ENCODE measurements at regions not wholly inside any gene's neighbourhood (a gene's known extent, or its start where the extent isn't known, plus 50 kb on each side); places are given as distances from the start of the nearest gene placed in this dataset.
"Not testable (repeated sequence)": the region's sequence is repeated elsewhere in the genome, so short reads cannot be mapped to it uniquely, and the experiment has no call there.

GRCh38 chr18:76720683-76721082, 101.7 kb upstream of the ZNF236 start:
- no peak for DNase-seq

GRCh38 chr18:76715012-76715610, 107.2 kb upstream of the ZNF236 start:
- no peak for DNase-seq

GRCh38 chr18:76713432-76713831, 108.9 kb upstream of the ZNF236 start:
- DNase-seq, result no peak

DNA sequence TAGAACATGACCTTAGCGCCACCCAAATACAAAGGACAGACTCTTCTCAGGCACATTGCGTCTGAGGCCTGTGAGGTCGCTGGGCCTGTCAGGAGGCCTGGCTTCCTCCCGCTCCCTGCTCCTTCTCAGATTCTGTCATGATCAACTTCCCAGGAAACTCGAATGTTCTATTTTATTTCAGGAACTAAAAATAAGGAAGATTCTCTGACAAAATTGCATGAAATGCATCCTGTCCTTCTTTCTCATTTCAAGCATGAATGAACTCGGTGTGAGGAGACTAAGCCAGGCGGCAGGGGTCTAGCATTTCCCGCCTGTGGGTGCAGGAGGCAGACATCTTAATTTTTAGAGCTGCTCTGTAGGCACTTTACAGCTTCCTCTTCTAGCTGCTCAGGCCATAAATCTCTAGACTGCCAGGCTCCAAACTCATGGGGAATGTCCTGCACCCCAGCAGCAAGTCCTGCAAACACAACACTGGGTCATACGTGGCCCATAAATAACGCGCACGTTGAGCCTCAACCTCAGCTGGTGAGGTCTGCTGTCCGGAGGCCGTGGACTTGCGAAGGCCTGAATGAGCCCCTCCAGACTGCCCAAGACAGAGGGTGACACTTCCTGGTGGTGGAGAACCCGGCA, 109.7 kb upstream of the ZNF236 start:
- DNase-seq, result no peak

GRCh38 chr18:76710646-76711520, 111.5 kb upstream of the ZNF236 start:
- DNase-seq, result no peak

DNA sequence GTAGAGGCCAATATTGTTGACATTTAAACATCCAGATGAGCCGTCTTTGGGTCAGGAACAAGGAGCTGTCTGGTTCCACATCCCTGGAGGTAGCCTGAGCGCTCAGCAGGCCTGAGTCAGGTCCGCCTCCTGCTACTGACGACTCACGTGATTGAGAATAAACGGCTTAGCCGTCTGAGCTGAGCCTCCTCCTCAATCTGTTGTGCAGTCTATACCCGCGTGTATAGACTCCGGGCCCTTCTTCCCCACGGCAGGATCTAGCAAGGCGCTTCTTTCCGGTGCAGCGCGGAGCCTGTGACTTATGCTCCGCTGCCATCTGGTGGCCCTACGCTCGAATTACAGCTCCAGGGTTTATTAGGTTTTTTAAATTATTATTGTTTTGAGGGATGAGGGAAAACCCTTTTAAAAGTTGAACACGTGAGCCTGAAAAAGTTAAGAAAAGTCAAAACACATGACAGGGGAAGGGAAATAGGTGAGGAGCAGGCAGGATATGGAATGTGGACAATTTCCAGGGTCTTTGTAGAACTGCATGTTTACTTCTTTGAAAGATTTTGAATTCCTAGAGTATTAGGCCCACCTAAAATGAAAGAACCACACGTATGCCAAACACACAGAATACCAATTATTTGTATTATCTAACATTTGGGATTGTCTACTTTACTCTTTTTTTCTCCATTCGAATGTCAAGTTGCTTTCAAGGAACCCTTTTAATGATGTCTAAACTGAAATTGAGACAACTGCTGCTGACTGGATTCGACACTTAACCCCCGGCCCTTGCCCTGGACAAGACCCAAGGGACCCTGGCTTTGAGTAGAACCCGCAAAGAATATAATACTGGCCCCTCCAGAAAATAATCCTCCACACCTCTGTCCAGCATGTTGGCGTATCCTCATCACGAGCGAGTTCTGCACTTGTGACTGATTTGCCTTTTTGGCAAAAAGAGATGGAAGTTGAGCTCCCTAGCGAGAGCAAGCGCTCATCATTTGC, 112.4 kb upstream of the ZNF236 start:
- peak; percentile 35 for DNase-seq

DNA sequence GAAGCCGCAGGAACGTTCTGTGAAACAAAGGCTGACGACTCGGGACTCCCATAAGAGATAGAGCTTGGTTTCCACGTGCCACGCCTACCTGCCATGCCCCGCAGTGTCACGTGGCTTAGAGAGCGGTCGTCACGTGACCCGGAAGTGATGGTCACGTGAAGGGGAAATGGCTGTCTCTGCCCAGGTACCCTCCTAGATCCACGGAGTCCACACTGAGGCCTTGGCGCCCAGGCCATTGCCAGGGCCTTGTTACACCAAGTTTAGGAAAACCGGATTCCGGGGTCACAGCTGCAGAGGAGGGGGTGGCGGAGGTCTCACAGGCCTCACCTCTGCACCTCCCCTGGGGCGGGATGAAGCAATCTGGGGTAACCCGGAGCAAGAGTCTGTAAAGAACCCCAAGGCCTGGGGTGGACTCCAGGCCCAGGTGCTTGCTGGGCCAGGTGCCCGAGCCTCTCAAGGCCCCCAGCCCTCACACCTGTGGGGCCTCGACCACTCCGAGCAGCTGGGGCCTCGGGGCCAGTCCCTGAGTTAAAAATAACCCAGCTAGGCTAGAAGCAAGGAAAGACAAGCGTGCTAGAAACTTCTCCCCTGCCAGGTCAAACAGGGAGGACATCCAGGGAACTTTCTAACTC, 113.5 kb upstream of the ZNF236 start:
- DNase-seq, result no peak

DNA sequence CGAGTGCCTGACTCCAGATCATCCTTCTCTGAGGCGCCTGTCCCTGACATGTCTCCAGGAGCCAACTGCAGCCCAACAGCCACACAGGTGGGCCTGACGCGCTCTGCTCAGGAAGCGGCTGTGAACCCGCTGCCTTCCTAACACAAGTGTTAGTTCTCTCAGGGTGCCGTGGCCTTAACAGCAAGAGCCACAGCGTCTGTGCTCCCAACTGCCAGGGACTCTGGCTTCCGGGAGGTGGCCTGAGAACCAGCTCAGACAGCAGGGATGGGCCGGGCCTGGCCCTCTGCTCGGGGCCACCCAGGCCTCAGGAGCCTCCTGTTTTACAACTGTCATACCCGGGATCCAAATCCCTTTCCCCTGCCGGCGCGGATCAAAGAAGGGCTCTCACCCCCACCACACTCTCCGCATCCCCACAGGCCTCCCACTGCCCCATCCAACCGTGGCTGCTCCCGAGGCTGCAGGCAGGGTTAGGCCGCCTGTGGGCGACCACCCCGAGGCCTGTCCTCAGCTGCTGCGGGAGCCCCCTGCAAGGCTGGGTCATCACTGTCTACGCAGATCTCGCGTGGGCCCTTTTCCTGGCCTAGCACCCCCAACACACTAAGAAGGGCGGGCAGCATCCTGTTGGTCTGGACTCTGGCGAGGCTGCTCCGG, 114.2 kb upstream of the ZNF236 start:
- DNase-seq, result no peak

DNA sequence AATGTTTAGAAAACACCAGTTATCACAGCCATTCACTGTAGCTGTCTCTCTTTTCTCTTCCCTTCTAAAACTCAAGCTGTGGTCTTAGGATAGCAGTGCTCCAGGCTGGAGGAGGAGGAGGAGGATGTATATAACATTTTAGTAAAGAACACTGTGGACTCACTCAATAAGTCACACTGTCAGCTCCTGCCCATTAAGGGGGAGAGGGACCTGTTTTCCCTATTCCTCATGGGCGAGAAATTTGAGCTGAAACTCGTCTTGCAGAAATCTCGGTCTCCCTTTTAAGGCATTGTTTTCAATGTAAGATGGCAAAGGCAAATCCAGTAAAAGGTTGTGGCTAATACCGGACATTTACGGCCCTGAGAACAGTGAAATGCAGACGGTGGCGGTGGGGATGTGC, 114.8 kb upstream of the ZNF236 start:
- no peak for DNase-seq

GRCh38 chr18:76704589-76704988, 117.8 kb upstream of the ZNF236 start:
- DNase-seq, result not testable (repeated sequence)

DNA sequence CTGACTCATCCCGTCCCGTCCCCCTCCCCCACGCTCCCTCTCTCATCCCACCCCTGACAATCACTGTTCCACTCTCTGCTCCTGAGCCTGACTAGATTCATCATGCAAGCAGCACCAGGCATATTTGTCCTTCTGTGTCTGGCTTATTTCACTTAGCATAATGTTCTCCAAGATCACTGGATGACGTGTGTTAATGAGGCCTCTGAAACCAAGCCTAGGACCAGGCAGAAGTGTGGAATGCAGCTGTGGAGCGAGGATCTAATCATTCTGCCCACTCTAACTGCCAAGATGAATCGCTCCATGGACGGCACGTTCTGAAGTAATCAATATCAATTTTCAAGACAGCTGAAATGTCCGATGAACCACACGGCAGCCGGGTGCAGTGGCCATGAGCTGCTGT, 122.4 kb upstream of the ZNF236 start:
- no peak for DNase-seq

DNA sequence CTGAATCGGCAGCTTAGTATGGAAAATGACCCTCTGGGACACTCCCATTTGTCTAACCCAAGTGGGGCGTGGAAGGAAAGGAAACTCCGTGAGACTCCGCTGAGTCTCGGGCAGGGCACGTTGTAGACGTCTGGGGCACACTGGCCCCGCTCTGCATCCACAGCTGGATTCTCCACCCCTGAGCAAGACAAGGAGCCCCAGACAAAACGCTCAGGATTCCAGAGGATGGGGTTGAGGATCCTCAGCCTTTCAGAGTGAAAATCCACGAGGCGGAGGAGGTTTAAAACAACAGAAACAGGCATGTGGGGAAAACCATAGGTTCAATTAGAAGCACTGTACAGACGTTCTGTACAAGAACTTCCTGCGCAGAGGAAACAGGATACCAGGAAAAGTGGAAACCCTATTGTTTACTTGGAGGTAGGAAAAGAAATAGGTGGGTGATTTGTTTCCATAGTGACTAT, 124.9 kb upstream of the ZNF236 start:
- DNase-seq, result no peak

- DNase-seq, result no peak
Measured at GRCh38 chr18:76691800-76692199, 130.6 kb upstream of the ZNF236 start.

GRCh38 chr18:76689646-76690264, 132.6 kb upstream of the ZNF236 start:
- DNase-seq, result no peak

GRCh38 chr18:76688724-76689472, 133.5 kb upstream of the ZNF236 start:
- no peak for DNase-seq

GRCh38 chr18:76687304-76687962, 134.9 kb upstream of the ZNF236 start:
- DNase-seq, result no peak

DNA sequence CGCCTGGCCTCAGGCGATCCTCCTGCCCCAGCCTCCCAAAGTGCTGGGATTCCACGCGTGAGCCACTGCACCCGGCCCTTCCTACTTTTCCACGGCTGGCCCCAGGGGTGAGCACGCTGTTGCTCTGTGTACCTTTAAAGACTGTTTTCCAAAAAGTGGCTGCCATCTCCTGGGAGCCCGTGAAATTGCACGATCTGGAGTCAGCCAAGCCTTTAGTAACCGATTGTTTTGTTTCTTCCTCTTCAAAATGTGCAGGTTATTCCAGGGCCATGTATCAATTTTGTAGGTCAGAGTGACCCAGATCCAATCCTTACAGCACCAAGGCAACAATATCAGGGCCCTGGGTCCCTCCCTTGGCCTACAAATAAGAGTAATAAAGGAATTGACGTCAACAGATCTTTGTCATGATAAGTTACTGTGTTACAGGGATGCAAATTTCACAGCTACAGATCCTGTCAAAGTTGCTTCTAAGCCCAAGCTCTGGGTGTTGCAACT, 135.6 kb upstream of the ZNF236 start:
- DNase-seq, result no peak

GRCh38 chr18:76685860-76686259, 136.5 kb upstream of the ZNF236 start:
- no peak for DNase-seq

DNA sequence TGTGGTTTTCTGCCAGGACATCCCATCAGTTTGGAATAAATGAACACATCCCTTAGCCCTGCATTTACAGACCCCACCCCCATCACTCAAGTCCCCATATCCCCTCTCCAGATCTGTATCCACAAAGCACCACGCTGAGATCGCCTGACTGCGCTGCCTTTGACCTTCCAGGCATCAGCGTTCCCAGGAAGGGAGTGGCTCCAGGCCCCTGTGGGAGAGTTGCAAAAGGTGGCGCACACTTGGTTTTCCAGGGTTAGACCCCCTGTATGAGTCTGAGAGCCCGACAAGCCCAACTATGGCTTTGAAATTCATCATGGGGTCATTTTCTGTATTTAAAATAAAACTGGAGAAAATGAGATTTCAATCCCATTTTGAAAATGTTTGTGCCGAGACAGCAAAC, 137.0 kb upstream of the ZNF236 start:
- DNase-seq, result no peak

- DNase-seq, result no peak
Measured at GRCh38 chr18:76684265-76684664, 138.1 kb upstream of the ZNF236 start.
